Posterior cingulate gyrus (tissue), 11 donors: ENCODE measurements at regions not wholly inside any gene's neighbourhood (a gene's known extent, or its start where the extent isn't known, plus 50 kb on each side); places are given as distances from the start of the nearest gene placed in this dataset.

Source experiments
- DNase-seq, 10 donors: peaks; one replicate each; pipeline versions ENCODE4 v3.0.0 to v3.0.0-alpha.2; 2020 to 2021; ENCODE audit warnings: mixed read lengths in 3 of 10
- intact Hi-C: fragments of 100-400 bp; cut with DNase I; formaldehyde crosslinking; loops from one replicate; pipeline ENCODE4 v1.15.1; 2023

DNA sequence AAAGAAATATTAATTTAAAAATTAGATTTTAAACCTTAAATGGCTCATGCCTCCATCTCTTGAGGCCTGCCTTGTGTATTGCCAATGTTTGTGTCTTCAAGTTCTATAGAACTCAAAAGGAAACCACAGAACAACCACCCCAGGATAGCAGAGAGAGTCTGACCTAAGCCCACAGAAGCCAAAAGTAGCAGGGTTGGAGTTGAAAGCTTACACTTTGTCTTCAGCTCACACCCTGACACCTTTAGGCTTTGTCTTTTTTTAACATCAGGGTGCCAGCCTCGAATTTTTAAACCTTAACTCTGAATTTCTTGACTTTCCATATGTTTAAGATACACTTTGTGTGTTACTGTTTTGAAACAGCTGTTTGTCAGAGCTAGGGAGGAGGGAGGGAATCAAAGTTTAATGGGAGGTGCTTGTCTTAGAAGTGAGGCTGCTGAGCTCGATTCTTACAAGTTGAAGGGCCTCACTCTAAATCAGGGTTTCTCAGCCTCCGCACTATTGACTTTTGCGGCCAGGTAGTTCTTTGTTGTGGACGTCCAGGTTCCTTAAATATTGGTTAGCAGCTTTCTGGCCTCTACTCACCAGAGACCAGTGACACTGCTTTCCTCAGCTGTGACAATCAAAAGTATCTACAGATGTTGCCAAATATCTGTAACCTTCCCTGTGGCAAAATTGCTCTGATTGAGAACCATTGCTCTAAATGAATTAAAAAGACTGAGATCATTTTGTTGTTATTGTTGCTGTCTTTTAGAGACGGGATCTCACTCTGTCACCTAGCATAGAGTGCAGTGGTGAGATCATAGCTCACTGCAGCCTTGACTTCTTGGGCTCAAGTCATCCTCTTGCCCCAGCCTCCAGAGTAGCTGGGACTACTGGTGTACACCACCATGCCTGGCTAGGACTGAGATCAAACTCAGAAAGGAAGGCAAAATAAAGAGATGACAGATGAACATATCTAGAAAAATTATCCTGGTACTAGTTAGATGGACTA is 139.2 kb upstream of the EOMES start:
- no peak for DNase-seq
- intact Hi-C loops: no loop called here

DNA sequence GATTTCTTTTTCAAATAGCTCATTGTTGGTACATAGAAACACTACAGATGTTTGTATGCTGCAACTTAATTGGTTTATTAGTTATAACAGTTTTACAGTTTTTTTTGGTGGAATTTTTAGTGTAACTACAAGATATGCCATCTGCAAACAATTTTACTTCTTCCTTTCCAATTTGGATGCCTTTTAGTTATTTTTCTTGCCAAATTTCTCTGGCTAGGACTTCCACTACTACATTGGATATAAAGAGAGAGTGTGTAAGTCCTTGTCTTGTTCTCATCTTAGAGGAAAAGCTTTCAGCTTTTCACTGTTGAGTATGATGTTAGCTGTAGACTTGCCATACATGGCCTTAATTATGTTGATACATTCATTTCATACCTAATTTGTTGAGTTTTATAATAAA is 143.6 kb upstream of the EOMES start:
- no peak for DNase-seq
- intact Hi-C loops: no loop called here

DNA sequence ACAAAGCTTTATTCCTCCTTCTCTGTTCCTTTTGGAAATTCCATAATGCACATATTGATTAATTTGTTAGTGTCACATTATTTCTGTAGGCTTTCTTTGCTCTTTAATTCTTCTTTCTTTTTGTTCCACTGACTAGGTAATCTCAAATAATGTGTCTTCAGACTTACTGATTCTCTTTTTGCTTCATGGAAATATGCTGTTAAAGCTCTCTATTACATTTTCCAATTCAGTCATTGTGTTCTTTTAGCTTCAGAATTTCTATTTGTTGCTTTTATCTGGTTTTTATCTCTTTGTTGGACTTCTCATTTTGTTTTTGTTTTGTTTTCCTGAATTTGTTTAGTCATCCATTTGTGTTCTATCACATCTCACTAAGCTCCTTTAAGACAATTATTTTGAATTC is 147.0 kb upstream of the EOMES start:
- DNase-seq: no peak
- intact Hi-C loops: no loop called here

DNA sequence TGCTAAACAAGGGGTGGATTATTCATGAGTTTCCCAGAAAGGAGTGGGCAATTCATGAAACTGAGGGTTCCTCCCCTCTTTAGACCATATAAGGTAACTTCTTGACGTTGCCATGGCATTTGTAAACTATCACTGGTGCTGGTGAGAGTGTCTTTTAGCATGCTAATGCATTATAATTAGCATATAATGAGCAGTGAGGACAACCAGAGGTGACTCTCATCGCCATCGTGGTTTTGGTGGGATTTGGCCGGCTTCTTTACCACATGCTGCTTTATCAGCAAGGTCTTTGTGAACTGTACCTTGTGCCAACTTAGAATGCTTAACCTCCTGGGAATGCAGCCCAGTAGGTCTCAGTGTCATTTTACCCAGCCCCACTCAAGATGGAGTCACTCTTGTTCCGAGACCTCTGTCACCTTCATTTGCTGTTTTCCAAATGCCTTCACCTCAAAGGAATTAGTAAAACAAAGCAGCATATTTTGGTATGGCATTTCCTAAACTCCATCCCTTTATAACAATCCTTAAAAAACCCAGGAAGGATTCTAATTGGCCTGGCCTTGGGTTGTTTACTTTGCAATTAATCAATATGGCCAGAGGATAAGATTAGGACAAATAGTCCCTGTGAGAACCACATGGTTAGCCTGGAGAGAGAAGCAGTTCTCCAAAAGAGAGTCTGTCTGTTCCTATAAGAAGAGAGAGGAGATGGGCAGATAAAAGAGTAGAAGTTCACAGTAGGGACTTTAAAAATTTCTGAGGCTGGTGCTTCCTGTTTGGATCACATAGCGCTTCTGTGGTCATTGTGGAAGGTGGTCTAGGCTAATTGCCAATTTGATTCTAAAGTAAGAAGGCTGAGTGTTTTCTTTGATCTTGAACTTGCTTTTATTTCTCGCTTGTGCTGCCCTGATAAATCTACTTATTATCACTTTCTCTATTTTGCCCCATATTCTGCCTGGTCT is 155.2 kb upstream of the EOMES start:
- intact Hi-C loops: no loop called here
- no peak for DNase-seq

DNA sequence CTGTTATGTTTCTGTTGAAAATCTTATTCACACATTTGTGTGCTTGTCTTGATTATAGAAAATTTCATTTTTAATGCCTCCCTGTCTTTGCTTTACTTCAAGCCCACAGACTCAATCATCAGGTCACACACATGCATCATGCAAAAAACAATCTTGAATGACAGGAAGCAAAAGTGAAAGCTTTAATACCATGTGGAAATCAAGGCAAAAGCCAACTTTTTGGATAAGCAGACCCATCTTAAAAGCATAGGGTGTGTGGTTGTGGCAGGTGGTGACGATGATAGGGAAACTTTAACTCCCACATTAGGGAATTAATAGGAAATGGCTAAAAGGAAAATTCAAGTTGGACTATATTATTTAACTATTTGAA is 155.9 kb upstream of the EOMES start:
- no peak for DNase-seq
- intact Hi-C loops: no loop called here

DNA sequence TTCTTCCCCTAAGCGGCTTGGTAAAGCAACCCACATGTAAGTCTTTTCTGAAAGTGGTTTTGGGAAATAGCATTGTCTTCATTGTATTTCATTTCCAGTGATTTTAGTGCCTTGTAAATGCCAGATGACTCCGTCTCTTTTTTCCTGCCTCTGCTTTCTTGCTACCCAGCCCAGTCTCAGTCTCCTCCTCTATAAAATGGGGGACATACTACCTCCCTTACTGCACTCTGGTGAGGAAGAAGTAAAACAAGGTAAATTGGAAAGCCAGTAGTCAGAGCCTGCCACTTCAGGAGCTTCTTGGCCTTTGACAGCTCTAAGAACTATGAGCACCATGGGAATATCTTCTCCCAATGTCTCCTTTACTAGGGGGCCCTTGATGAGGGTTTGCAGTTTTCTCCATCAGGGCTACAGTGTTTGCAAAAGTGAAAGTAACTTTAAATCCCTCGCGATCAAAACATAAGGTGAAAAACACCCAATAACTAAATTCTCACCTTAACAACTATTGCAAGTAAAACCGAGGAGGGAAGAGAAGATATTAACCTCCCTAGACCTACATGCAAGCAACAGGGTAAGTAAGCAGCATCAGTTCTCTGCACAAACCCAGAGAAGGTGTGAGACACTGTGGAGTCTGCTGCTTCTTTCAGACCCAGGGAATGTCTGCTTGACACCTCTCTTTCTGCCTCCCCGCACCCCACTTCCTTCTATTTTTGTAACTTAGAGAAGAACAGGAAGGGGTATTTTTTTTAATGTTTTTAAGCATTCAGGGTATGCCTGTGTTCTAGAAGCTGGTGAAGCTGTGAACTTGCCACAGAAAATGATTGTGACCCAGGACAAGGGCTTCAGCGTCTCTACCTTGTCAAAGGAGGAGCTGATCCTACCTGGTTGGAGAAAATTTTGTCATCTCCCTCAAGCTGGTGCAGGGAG is 159.1 kb upstream of the EOMES start:
- intact Hi-C loops: no loop called here
- DNase-seq: no peak

DNA sequence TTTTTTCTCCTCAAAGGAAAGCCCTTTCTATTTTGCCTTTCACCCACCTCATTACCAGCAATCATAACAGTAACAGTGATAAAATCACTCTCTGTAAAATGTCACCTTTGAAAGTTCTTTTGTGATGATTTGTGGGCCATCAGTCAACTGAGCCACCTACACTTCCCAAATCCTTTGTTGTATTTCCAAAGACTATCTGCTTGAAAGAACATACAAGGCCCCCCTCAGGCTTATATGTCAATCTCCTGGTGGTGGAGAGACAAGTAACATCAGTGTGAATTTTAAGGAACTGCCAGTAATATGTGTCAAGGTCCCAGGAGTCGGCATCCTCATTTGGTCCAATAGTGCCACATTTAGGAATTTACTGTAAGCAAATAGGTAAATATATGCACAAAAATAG is 161.1 kb upstream of the EOMES start:
- DNase-seq: no peak
- intact Hi-C loops: no loop called here

DNA sequence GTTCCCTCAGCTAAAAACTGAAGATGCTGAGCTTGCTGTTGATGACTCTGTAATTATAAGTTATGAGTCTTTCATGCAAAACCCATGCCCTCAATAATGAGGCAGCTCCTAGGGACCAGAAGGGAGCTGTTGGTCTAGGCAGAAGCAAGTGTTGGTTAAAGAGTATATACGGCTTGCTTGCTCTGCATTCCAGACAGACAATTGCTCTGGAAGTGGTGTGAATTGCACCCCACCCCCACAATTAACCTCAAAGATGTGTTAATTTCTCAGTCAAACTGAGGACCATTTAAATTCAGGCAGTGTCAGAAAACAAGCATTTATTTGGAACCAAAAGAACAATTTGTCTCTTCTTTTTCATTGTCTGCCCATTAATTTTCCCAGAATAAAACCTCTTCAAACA is 163.5 kb upstream of the EOMES start:
- DNase-seq: no peak
- intact Hi-C loops: no loop called here

DNA sequence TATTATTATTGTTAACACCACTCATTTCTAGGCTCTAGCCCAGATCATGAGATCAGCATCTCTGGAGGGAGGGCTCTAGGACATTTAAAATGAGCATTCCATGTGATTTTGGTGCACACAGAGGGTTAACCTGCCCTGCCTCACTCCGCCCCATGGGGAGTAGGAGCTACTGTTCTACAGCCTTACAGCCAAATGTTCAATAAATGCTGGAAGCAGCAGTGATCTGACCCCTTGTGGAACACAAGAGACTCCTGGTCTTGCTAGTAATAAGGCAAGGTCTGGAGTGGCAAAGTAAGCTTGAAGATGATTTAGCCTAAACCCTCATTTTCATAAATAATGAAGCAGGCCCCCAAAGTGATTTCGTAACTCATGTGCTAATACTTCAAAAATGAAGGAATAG is 166.4 kb upstream of the EOMES start:
- no peak for DNase-seq
- intact Hi-C loops: no loop called here

DNA sequence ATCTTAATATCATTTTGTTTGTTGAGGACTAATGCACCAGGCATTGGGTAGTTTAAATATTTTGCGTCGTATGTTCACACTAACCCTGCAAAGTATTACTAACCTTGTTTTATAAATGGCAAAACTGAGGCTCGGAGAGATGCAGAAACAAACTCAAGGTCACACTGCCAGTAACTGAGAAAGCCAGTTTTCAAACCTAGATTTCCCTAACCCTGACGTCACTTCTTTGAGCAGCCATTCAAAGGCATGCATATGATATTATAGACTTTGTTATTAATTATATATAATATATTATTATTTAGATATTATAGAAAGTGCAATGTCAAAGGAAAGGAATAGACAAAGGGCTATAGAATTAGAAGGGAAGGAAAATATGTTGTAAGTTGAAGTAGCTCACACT is 167.6 kb upstream of the EOMES start:
- intact Hi-C loops: no loop called here

DNA sequence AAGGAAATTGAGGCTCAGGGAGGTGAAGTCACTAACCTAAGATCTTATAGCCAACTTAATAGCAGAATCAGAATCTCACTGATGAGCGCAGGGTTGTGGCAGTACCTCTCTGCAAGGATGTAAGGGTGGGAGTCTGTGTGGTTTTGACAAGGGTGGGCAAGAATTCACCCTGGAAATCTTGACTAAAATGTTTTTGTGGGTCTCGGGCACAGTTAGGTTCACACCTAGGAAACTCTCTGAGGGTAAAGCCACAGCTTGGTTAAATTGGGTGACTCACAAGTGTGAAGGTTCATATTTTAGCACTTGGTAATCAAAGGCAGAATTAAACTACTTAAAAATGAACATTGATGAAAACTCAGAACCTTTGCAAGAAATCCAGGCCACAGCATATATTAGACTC is 178.2 kb upstream of the EOMES start:
- intact Hi-C loops: no loop called here
- no peak for DNase-seq

More for the DNA sequence above, 167.6 kb upstream of the EOMES start:
- DNase-seq: no peak

DNA sequence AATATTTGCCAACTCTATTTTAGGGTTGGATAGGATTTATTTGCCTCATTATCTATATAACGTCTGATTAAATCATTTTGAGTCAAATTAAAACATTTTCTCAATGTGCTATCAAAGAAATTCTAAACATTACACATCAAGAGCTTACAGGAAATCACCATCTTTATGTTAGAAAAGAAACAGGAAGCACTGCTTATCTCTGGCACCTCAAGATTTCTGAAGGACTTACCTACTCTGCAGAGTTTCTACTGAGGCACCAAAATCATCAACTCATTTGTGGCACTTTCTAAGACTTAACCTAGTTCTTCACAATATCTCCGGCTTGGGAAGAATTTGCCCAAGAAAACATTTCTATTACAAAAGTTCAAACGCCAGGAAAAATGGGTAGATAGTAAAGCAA is 181.3 kb upstream of the EOMES start:
- intact Hi-C loops: no loop called here
- no peak for DNase-seq

DNA sequence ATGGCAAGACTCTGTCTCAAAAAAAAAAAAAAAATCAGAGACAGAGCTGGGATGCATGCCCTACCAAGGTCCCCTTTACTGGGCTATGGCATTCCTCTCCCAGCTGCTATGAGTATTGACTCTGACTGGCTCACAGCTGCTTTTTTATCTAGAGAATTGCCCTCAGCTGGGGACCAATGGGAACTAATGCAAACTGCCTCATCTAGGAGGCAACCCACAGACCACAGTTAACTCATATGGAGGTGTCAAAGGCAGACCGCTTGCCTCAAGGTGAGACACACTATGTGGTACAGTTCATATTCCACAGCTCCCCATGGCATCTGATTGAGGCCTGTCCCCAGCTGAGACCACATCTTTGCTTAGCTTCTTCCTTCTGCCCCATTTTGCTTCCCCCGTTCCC is 183.5 kb upstream of the EOMES start:
- intact Hi-C loops: no loop called here
- no peak for DNase-seq

DNA sequence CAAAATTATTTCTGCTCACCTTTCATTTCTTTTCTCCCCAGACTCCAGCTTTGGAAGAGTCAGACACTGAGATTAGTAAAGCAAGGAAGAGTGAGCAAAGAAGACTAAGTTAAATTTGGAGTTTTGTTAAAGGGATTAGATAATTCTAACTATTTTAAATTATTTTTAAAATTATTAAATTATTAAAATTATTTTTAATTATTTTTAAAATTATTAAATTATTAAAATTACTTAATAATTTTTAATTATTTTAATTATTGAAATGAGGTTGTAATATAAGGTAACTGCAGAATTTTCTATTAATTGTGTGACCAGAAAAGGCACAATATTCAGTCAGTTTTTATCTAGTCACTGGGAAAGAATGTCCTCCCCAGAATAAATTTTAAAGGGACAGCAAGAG is 185.0 kb upstream of the EOMES start:
- intact Hi-C loops: no loop called here
- no peak for DNase-seq

DNA sequence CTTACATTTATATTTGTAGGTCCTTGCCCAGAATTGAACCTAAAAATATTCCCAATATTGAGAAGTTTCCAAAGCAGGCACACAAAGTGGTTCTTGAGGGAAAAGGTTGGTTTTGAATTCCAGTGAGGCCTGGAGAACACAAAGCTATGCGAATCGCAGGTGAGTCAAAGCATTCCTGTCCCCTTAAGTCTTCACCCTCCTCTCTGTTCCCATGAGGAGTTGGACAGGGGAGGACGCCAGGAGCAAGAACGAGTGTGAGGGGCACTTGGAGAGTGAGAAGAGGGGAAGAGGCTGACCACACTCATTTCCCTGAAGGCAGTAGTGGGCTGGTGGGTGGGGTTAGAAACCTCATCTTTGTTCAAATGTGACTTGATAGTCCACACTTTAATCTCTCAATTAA is 185.8 kb upstream of the EOMES start:
- no peak for DNase-seq
- intact Hi-C loops: no loop called here

DNA sequence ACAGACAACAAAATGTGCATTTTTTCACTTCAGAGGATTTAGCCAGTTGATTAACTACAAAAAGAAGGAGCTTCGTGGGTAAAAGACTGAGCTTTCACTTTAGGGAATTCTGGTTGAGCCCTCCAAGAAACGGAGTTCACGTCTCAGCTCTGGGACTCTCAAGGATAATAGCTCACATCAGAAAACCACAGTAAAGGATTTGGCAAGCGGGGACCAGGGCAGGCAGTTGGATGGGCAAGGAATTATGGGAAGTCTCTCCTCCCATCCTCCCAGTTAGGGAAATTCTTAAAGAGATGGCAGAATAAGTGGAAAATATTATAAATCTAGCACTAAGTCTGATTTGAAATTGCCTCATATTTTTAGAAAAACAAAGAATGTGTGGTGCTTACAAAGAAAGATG is 188.3 kb upstream of the EOMES start:
- DNase-seq: no peak
- intact Hi-C loops: no loop called here

DNA sequence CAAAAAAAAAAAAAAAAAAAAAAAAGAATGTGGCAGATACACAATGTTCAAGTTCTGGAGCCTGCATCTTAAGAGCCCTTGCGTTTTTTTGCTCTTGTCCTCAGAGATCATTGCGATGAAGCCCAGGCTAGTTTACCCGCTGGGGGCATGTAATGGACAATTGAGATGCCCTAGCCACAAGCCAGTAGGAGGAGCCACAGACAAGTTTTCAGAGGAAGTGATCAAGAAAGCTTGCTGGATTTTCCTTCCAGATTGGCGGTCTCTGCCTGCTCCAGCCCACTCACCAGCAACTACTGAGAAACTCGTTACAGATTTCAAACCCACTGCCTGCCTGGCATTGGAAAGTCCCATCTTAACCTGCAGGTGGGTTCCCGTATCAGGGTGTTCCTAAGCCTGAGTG is 192.1 kb upstream of the EOMES start:
- intact Hi-C loops: no loop called here
- no peak for DNase-seq

DNA sequence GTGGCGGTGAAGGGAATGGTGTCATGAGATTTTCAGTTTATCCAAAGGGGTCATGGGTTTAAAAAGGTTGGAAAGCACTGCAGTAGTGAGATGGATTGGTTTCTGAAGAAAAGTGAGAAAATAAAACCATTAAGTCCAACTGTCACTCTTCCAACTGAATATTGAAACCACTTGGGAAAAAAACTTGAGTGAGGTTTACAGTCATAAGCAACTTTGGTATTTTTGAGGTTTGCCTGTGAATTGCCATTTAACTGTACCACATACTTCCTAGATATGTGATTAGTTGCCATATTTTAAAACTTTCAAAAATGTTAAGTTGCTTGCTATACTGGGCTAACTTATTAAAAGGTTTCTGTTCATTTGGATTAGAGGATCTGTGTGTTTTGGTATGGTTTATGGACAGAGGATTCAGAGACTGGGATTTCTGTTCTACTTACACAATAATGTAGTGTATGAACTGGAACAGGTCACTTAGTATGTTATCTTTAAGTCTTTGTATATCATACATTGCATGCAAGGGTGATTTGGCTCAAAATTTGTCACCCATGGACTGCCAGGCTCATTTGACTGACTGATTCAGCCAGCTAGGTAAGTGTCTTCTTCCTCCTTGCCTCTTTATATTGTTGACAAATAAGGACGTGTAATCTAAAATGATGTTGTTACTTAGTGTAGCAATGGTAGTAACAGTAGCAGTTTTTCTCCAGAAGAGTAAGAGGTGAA is 201.4 kb upstream of the EOMES start:
- DNase-seq: no peak
- intact Hi-C loops: no loop called here

DNA sequence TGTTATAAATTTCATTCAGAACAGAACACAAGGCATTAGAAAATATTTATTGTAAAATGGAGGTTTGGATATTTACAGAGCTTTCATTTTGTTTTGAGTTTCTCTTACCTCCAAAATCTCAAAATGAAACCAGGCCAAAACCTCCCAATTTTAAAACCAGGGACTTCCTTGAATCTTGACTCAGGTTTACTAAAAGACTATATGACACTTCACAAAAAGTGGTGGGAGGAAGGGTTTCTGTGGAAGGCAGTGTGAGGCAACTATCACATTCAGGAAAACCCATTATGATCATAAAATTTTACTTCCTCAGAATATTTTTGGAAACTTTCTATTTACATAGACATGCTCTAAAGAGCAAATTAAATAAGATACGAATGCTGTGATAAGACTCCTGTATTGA is 205.8 kb upstream of the EOMES start:
- no peak for DNase-seq
- intact Hi-C loops: no loop called here

DNA sequence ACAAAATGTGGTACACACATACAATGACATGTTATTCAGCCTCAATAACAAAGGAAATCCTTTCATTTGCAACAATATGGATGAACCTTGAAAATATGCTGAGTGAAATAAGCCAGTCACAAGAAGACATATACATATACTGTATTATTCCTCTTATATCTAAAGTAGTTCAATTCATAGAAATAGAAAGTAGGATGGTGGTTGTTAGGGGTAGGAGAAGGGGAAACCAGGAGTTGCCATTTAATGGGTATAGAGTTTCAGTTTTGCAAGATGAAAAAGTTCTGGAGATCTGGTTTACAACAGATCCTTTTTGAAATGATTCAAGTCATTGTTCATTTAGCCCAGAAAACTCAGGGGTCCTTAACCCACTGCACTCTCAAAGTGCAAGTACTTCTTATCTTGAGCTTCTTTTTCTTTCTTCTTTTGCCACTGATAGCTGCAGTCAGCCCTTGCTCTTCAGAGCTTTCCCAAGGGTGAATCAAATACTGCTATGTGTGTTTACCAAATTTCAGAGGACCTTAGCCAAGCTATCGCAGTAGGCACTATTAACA is 208.0 kb upstream of the EOMES start:
- DNase-seq: no peak
- intact Hi-C loops: no loop called here
